HG02678 (cell line): ENCODE measurements at regions not wholly inside any gene's neighbourhood (a gene's known extent, or its start where the extent isn't known, plus 50 kb on each side); places are given as distances from the start of the nearest gene placed in this dataset.
"Not testable (repeated sequence)": the region's sequence is repeated elsewhere in the genome, so short reads cannot be mapped to it uniquely, and the experiment has no call there.

Experiments used
- ATAC-seq: cut with Tn5 transposase; IDR thresholded peaks from one replicate; pipeline ENCODE4 v1.9.1; 2021; ENCODE audit warnings: mild to moderate bottlenecking, moderate library complexity; ENCODE audit not compliant: unreplicated experiment

DNA sequence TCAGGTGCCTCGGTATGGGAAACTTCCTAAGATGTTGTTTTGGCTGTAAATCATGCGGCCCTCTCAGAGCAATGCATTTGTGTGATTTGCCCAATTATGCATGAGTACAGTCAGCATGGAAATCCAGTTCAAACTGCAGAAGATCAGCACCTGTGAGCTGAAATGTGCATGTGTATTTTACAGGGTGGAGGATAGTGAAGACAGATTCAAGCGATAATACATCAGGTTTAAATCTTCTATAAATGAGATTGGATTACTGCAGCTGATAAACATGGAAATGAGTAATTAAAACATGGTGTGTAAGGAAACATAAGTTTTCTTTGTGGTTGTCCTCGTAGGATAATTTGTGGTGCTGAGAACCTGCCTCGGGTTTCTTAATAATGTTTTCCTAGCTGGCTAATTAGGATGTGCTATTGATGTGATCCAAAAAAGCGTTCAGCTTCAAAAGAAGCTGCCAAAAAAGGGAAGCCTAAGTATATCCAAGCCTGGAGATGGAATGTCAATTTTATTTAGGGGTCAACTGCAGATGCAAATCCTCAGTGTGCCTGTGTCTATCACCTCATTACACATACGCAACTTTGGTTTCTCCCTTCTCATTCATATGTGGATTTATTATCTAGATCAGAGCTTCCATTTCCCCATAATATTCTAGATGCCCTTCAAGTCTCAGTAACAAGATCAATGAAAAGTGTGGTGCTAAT, 117.1 kb upstream of the CCDC28A start:
- no peak for ATAC-seq

DNA sequence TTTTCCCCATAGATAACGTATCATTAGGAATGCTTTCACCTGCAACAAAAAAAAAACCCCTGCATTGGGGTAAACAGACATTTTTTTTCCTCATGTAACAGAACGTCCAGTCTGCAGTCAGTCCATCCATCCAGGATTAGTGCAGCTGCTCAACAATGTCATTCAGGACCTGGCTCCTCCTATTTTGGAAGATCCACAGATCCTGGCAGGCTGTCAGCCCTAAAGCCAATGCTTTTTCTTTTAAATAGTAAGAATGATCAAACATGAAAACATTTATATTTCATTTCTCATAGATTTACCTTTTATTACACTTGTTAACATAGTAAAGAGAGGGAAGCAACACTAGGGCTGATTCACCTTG, 116.5 kb upstream of the CCDC28A start:
- no peak for ATAC-seq

DNA sequence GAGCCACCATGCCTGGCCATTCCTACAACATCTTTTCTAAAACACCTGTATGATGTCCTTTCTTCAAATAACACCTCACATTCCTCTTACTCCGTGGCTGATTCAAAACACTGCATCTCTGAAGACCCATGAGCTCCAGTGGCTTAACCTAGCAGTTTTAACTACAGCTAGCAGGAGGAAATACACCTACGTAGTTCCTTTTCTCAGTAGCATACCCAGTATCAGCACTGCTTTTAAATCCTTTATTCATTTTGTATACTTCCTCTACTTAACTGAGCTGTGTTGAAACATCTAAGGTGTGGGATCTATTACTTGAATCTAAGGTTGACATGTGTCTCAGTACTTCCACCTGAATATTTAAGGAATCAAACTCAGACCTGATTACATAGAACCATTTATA, 113.6 kb upstream of the CCDC28A start:
- ATAC-seq, result no peak

DNA sequence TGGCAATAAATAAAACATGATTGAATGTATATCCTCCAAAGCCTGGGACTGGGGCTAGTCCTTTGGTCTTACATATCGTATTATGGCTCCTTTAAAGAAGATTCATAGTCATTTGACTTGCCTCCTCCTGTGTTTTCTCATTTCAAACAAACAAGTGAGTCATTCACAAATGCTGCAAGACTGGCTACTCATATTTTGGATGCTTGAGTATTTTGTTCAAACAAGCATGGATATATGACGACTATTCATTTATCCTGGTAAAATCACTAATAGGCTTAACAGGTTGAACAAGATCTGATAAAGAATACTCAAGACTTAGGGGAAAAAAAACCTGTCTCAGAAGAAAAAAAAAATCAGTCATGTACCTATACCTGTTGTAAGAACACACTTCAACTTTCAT, 111.1 kb upstream of the CCDC28A start:
- ATAC-seq, result no peak

DNA sequence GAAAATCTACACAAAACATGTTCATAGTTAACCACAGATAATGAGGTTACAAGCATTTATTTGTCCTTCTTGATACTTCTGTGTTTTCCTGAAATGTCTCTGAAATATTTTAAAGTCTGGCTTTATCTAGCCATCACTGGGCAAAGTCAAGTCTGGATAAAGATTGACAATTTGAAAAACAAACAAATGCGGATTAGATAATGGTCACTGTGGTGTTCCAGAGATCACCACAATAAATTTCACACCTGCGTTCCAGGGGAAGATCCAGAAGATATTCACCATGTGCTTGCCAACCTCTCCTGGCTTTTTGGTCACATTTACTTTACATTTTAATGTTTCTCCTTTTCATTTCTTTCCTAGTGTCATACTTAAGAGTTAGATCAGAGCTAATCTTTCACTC, 109.7 kb upstream of the CCDC28A start:
- no peak for ATAC-seq

DNA sequence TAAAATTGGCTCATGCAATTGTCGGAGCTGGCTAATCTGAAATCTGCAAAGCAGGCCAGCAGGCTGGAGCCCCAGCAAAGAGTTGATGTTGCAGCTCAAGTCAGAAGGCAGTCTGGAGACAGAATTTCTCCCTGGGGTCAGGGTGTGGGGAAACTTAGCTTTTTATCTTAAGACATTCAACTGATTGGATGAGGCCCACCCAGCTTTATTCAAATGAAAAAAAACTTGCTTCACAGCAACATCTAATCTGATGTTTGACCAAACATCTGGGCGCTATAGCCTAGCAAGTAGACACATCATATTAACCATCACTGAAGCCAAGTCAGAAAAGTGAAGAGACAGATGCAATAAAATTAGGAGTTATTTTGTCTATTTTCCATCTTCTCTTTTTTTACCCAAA, 108.8 kb upstream of the CCDC28A start:
- ATAC-seq, result no peak

DNA sequence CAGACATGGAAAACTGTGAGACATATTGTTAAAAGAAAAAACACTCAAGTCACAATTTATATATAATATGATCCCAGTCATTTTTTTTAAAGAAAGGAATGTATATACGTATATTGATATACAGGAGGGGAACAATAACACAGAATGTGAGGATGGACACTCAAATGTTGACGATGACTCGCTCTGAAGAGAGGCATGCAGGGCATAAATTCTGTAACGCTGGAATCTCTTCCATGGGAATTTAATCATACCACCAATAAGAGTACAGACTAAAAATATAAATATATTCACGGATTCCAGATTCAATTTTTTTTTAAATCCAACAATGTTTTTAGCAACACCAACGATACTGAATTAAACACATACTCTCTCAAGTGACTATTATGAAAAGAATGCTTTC, 106.9 kb upstream of the CCDC28A start:
- ATAC-seq, result no peak

DNA sequence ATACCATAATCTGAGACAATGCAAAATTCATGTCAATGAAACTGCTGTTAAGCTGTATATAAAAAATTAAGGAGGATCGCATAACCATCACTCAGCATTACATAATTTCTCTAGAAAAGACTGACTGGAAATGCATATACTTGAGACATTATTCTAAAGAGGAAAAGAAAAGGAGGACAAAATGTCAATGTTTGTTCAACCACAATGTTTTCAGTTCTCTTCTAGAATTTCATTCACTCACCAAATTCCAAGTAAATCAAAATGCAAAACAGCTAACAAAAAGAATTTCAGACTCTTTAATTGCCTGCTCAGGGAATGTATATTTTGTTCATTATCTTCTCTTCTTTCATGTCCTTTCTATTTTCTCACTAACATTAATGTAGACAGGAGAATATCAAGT, 106.2 kb upstream of the CCDC28A start:
- ATAC-seq, result no peak

DNA sequence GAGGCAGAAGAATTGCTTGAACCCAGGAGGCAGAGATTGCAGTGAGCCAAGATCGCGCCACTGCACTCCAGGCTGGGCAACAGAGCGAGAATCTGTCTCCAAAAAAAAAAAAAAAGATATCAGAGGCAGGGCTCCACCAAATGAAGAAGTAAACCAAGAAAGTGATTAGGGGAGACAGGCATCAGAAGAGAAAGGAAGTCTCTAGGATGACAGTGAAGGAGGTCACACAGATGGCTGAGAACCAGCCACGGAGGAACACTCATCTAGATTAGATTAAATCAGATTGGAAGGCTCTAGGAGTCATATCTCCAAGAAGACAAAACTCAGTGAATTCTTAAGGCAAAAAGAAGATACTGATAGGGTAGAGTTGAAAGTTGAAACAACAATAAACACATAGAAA, 102.2 kb upstream of the CCDC28A start:
- ATAC-seq, result no peak

DNA sequence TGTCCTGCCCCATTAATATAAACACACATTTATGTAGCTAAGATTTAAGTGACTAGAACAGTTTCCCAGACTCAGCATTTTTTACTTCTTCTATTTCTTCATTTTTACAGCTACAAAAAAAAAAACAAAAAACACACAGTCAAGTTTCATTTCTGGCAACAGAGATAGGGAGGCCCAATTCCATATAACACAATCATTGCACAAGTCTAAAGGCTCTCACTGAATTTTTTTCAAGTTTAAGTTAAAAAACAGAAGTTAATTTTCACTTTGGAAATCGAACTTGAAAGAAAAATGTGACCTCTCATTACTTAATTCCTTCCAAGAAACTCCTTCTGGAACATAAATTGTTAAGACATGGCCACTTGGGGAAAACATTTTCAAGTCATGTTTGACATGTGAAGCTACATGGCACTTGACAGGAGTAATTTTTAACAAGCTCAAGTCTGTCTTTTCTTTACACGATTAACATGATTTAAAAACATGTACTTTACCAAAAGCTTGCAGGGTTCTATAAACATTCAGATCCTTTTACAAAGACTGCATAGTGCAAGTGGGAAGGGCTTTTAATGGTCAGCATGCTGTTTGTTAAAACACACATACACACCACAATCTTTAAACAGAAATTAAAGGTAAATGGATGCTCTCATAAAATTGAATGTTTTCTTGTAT, 100.1 kb upstream of the CCDC28A start:
- ATAC-seq, result no peak

DNA sequence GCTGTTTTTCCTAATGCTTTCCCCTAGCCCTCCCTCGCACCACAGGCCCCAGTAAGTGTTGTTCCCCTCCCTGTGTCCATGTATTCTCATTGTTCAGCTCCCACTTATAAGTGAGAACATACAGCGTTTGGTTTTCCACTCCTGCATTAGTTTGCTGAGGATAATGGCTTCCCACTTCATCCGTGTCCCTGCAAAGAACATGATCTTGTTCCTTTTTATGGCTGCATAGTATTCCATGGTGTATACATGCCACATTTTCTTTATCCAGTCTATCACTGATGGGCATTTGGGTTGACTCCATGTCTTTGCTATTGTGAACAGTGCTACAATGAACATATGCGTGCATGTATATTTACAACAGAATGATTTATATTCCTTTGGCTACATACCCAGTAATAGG, 99.1 kb upstream of the CCDC28A start:
- ATAC-seq, result not testable (repeated sequence)

DNA sequence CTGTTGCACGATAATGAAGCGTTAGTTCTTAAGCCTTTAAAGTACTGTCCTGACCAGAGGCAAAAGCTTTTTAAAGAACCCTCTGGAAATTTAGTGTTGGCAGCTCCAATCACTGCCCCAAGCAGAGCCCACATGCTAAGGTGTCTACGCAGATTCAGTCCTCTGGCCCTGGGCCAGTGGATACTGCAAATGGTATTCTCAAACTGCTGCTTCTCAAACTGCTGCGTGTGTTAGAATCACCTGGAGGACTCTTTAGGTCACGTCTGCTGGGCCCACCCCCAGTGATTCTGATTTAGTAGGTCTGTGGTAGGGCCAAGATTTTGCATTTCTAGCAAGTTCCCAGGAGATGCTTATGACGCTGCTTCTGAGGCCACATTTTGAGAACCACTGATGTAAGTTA, 96.0 kb upstream of the CCDC28A start:
- ATAC-seq, result no peak

DNA sequence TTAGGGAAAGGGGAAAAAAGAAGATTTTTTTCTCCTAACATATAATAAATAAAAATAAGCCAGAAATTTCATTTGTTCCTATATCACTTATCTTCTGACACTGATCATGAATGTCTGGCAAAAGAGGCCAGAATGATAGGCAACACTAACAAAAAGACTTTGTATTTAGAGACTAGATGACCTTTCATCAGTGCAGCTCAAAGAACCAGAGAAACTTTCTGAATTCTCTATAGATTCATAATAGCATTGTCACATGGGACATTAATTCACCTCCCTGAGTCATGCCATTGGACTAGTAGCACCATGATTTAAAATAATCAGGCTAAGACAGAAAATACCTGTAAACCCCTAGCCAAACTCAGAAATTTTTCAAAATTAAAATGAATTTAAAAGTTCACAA, 95.4 kb upstream of the CCDC28A start:
- ATAC-seq, result no peak

DNA sequence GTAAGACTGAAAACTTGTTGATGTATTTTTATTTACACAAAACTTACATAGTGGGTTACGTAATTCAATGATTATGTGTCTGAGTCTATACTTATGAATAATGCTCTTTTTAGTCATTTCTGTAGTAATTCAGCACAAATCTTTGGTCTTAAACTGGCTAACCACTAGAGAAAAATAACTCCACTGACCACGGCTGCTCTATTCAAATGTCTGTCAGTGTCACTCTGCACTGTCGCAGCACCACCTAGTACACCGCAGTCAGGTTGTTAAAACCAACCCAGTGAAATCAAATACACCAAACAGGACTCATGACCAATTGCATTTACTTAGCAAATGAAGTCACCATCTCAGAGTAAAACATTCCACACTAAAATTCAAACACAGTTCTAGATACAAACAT, 93.5 kb upstream of the CCDC28A start:
- no peak for ATAC-seq

DNA sequence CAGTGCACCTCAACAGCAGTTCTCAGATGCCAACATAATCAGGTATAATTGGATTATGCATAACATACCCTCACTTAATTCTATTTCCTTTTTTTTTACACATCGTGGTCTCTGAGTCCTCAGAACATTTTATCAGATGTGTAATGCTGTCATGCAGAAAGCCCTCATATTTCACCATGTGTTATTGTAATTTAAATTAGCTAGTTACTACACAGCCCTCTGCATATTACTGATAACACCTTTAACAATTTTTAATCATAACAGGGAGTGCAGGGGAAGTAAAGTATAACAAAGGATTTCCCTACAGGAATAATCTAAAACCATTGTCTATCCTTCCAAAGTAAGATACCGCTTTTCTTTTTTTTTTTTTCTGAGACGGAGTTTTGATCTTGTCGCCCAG, 91.9 kb upstream of the CCDC28A start:
- no peak for ATAC-seq

DNA sequence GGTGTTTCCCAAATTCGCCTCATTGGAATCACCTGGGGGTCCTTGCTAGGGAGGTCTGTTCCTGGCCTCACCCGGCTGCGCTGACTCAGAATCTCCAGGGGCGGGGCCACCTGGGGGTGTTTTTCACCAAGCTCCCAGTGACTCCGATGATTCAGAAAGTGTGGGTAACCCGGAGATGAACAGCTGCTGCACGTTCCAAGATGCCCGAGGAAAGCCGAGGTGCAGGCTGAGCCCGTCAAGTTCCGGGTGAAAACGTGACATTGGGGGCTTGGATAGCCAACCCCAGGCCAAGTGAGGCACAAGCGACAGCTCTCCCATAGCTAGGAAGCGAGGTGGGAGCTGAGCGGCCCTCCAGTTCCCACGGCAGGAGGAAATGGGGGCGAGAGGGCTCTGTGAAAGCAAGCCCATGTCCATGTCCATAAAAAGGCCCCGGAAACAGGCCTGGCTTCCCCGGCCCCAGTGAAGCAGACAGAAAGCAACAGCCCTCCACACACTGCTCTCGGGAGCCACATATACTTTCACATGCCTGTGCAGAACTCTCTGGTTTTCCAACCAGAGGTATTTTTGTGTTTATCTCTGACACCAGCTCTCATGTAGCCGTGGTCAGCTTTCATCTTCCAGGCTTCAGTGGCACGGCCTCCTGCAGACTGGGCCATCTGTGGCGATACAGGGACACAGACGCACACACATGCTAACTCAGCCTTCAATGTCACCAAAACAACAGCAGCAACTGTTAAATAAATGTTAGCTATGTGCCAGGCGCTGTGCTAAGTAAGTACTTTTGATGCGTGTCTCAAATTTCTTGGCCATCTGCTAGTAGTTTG, 90.7 kb upstream of the CCDC28A start:
- ATAC-seq, result no peak

DNA sequence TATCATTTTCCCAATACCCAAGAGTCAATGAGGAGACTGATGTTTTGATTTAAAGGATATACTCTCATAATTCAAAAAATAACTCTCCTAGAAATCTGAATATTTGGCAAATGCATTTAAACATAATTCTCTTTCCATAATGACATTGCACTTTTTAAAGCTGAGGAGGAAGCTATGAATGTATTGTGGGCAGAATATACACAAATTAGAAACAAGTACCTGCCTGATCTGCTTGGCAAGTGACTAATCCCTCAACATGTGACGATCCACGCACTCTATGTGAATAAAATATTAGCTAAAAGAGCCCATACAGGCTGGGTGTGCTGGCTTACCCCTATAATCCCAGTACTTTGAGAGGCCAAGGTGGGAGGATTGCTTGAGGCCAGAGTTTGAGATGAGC, 88.3 kb upstream of the CCDC28A start:
- no peak for ATAC-seq

DNA sequence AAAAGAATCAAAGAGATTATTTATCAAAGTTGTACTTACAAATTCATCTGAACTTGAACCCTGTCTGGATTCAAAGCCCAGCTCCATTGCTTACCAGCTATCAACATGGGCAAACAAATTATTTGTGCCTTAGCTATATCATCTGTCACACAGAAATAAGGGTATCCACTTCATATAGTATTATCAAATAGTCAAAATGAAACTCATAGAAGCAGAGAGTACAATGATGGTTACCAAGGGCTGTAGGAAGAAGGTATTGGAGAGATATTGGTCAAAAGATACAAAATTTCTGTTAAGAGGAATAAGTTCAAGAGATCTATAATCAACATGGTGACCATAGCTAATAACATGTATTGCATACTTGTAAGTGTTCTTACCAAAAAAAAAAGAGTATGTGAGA, 87.8 kb upstream of the CCDC28A start:
- no peak for ATAC-seq

DNA sequence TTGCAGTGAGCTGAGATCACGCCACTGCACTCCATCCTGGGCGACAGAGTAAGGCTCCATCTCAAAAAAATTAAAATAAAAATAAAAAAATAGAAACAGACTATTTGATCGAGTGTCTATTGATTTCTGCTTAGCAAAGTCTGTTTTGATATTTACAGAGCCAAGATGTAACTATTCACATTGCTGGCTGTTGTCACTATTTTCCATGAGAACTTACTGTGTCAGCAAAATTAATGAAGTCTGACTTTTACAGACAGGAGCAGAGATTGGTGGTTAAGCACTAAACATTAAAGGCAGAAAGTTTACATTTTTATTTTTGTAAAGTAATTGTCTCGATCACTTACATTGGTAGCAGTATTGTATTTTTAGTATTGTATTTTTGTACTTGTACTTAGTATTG, 85.0 kb upstream of the CCDC28A start:
- ATAC-seq, result no peak

DNA sequence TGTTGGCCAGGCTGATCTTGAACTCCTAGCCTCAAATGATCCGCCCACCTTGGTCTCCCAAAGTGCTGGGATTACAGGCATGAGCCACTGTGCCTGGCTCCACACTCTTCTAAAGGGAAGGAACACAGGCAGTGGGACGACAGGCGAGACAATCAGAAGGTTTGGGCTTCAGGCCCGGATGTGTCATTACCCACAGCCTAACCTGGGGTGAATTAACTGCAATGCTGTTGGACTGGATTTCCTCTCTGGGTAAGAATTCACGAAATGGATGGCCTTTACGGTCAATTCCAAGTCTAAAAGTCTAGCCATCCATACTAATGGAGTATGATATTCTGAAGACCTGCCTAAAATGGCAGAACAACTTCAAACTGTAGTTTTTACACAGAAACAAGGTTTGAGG, 83.7 kb upstream of the CCDC28A start:
- ATAC-seq, result no peak

DNA sequence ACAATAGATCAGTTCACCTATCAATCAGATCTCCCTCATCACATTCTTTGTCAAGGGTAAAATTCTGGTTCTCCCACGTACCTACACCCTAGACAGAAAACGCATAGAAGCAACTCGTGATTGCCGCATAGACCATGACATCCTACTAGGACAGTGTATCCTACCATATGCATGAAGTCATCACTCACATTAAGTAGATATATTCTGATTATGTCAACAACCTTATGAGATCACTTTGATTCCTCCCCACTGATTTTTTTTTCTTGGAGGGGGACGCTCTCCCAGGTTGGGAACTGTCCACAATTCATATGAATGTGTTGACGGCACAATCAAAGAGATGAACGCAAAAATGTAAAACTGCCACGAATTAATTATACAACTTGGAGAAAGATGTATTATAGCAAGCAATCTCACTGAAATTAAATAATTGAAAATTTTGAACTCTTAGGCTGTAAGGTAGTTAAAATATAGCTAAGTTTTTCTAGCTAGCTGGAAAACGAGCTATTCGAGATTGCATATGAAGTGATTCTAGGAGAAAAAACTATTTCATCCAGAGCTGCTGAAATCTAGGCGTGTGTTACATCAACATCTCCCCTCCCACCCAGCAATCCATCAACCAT, 82.5 kb upstream of the CCDC28A start:
- no peak for ATAC-seq

DNA sequence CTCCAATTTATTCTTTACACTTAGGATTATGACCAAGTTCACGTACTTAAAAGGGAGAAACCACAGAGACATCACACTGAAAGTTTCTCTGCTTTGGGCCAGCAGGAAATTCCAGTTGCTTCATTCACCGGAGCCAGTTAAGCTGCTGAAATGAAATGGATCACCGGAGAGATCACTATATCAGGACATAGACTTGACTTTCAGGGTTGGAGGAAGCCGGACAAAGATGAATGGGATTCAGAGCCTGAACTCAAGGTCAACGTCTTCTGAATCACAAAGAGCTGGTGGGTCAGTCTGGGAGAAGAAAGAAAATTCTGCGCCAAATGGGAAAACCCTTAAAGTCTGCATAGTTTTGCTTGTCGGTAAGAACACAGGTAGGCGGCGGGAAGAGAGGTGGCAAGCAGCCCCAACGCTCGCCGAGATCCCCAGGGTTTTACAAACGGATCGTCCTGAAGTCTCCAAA, 81.9 kb upstream of the CCDC28A start:
- ATAC-seq, result no peak
